ENCODE measurements at regions not wholly inside any gene's neighbourhood (a gene's known extent, or its start where the extent isn't known, plus 50 kb on each side); places are given as distances from the start of the nearest gene placed in this dataset.

- no peaks in the 10 kb centered on the region for H3K9me3 Mint-ChIP-seq
These were observed 164.8 kb upstream of the ZNF536 start for GRCh38 chr19:30207357-30207756.

GRCh38 chr19:30208436-30209060 is 163.6 kb upstream of the ZNF536 start:
- no peak overlapping the region for H3K4me3 Mint-ChIP-seq
- H3K36me3 Mint-ChIP-seq = no peaks in the 10 kb centered on the region
- no peaks in the 10 kb centered on the region for H3K4me1 Mint-ChIP-seq
- no peak overlapping the region for H3K27ac Mint-ChIP-seq
- DNase-seq = no peak
- H3K9me3 Mint-ChIP-seq = no peaks in the 10 kb centered on the region
- H3K27me3 Mint-ChIP-seq = peaks cover 7% of the 10 kb centered on the region

More at GRCh38 chr19:30207357-30207756, 164.8 kb upstream of the ZNF536 start:
- no peak overlapping the region for H3K4me3 Mint-ChIP-seq
- DNase-seq = no peak
- peaks cover 4% of the 10 kb centered on the region for H3K27me3 Mint-ChIP-seq
- no peaks in the 10 kb centered on the region for H3K4me1 Mint-ChIP-seq
- H3K36me3 Mint-ChIP-seq = no peaks in the 10 kb centered on the region
- no peak overlapping the region for H3K27ac Mint-ChIP-seq

GRCh38 chr19:30209617-30210600 is 162.3 kb upstream of the ZNF536 start:
- DNase-seq = no peak
- Mint-ChIP-seq H3K27me3 (peaks cover 3% of the 10 kb centered on the region), H3K4me3 (no peak overlapping the region), H3K36me3 (no peaks in the 10 kb centered on the region), H3K9me3 (no peaks in the 10 kb centered on the region), H3K27ac (no peak overlapping the region), H3K4me1 (peaks cover 6% of the 10 kb centered on the region)

GRCh38 chr19:30212574-30212973 is 159.6 kb upstream of the ZNF536 start:
- Mint-ChIP-seq H3K9me3 (no peaks in the 10 kb centered on the region), H3K27me3 (peaks cover 18% of the 10 kb centered on the region), H3K36me3 (no peaks in the 10 kb centered on the region), H3K27ac (no peak overlapping the region), H3K4me3 (no peak overlapping the region), H3K4me1 (peaks cover 7% of the 10 kb centered on the region)
- no peak for DNase-seq

GRCh38 chr19:30214651-30215051 is 157.5 kb upstream of the ZNF536 start:
- H3K4me1 Mint-ChIP-seq = peaks cover 7% of the 10 kb centered on the region
- no peaks in the 10 kb centered on the region for H3K9me3 Mint-ChIP-seq
- H3K36me3 Mint-ChIP-seq = no peaks in the 10 kb centered on the region
- H3K27me3 Mint-ChIP-seq = peaks cover 29% of the 10 kb centered on the region
- DNase-seq = peak; percentile 21
- no peak overlapping the region for H3K4me3 Mint-ChIP-seq
- no peak overlapping the region for H3K27ac Mint-ChIP-seq

GRCh38 chr19:30215248-30215647 is 156.9 kb upstream of the ZNF536 start:
- Mint-ChIP-seq H3K36me3 (no peaks in the 10 kb centered on the region), H3K27ac (no peak overlapping the region), H3K9me3 (no peaks in the 10 kb centered on the region), H3K4me1 (peaks cover 7% of the 10 kb centered on the region), H3K4me3 (no peak overlapping the region), H3K27me3 (peaks cover 35% of the 10 kb centered on the region)
- DNase-seq = no peak

GRCh38 chr19:30216453-30216852 is 155.7 kb upstream of the ZNF536 start:
- peaks cover 46% of the 10 kb centered on the region for H3K27me3 Mint-ChIP-seq
- no peak for DNase-seq
- no peak overlapping the region for H3K4me3 Mint-ChIP-seq
- peaks cover 7% of the 10 kb centered on the region for H3K4me1 Mint-ChIP-seq
- H3K9me3 Mint-ChIP-seq = no peaks in the 10 kb centered on the region
- no peaks in the 10 kb centered on the region for H3K36me3 Mint-ChIP-seq
- no peak overlapping the region for H3K27ac Mint-ChIP-seq

GRCh38 chr19:30217461-30217860 is 154.7 kb upstream of the ZNF536 start:
- no peak for DNase-seq
- H3K4me3 Mint-ChIP-seq = no peak overlapping the region
- H3K4me1 Mint-ChIP-seq = peaks cover 7% of the 10 kb centered on the region
- peaks cover 52% of the 10 kb centered on the region for H3K27me3 Mint-ChIP-seq
- H3K27ac Mint-ChIP-seq = no peak overlapping the region
- H3K36me3 Mint-ChIP-seq = no peaks in the 10 kb centered on the region
- H3K9me3 Mint-ChIP-seq = no peaks in the 10 kb centered on the region

GRCh38 chr19:30219702-30220101 is 152.5 kb upstream of the ZNF536 start:
- DNase-seq = no peak
- Mint-ChIP-seq H3K4me3 (no peak overlapping the region), H3K9me3 (no peaks in the 10 kb centered on the region), H3K27ac (no peak overlapping the region), H3K36me3 (no peaks in the 10 kb centered on the region), H3K27me3 (peaks cover 71% of the 10 kb centered on the region), H3K4me1 (peaks cover 6% of the 10 kb centered on the region)

GRCh38 chr19:30221176-30221575 is 151.0 kb upstream of the ZNF536 start:
- no peaks in the 10 kb centered on the region for H3K9me3 Mint-ChIP-seq
- DNase-seq = no peak
- H3K27me3 Mint-ChIP-seq = peaks cover 76% of the 10 kb centered on the region
- H3K4me1 Mint-ChIP-seq = peaks cover 10% of the 10 kb centered on the region
- no peak overlapping the region for H3K4me3 Mint-ChIP-seq
- H3K27ac Mint-ChIP-seq = no peak overlapping the region
- H3K36me3 Mint-ChIP-seq = no peaks in the 10 kb centered on the region

GRCh38 chr19:30222428-30222873 is 149.7 kb upstream of the ZNF536 start:
- Mint-ChIP-seq H3K4me1 (peaks cover 18% of the 10 kb centered on the region), H3K4me3 (no peak overlapping the region), H3K9me3 (no peaks in the 10 kb centered on the region), H3K27ac (no peak overlapping the region), H3K36me3 (no peaks in the 10 kb centered on the region), H3K27me3 (peaks cover 80% of the 10 kb centered on the region)
- DNase-seq = peak; percentile 28

- no peaks in the 10 kb centered on the region for H3K9me3 Mint-ChIP-seq
- H3K27ac Mint-ChIP-seq = no peak overlapping the region
- peaks cover 19% of the 10 kb centered on the region for H3K4me1 Mint-ChIP-seq
- no peak overlapping the region for H3K4me3 Mint-ChIP-seq
- H3K27me3 Mint-ChIP-seq = peaks cover 82% of the 10 kb centered on the region
- H3K36me3 Mint-ChIP-seq = no peaks in the 10 kb centered on the region
- DNase-seq = no peak
These were observed 149.0 kb upstream of the ZNF536 start for GRCh38 chr19:30222992-30223865.

GRCh38 chr19:30223866-30224688 is 148.1 kb upstream of the ZNF536 start:
- Mint-ChIP-seq H3K9me3 (no peaks in the 10 kb centered on the region), H3K4me1 (peaks cover 21% of the 10 kb centered on the region), H3K36me3 (no peaks in the 10 kb centered on the region), H3K27ac (no peak overlapping the region), H3K4me3 (no peak overlapping the region), H3K27me3 (peaks cover 84% of the 10 kb centered on the region)
- no peak for DNase-seq

Measured in activated naive CD8-positive, alpha-beta T cell treated with anti-CD3 and anti-CD28 coated beads for 36 hours (primary cell).